ENCODE measurements at regions not wholly inside any gene's neighbourhood (a gene's known extent, or its start where the extent isn't known, plus 50 kb on each side); places are given as distances from the start of the nearest gene placed in this dataset.

DNA sequence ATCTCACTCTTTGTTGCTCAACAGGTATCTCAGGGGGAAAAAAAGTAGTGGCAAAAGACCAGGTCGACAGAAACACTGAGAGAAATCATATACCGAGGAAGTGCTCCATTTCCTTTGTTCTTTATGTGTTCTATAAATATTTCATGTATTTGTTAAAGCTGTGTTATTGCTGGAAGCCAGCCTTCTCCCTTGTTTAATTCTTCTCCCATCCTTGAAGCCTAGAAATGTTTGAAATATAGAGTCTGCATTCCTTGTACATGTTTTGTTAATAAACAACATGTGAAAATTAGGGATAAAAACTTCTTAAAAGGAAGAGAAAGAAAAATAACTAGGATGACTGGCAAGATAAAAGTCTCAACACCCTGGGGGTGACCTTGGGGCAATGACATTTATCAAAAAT, 186.2 kb downstream of the ANKRD50 start:
- TF ChIP-seq SUZ12 (IDR thresholded peaks at IDR 0.05; ENCODE audit: extremely low read depth, insufficient read depth, insufficient read length) (no peak), ZNF274 (IDR thresholded peaks at IDR 0.05; ENCODE audit: low read depth, low read length) (no peak)

Measured in NT2/D1 (cell line).